B cell (primary cell): ENCODE measurements at regions not wholly inside any gene's neighbourhood (a gene's known extent, or its start where the extent isn't known, plus 50 kb on each side); places are given as distances from the start of the nearest gene placed in this dataset.

Source experiments
- ATAC-seq: fragments of 200-7000 bp; cut with Tn5 transposase; one replicate; pipeline ENCODE4 v1.10.0; 2021; ENCODE audit warnings: low read depth, mild to moderate bottlenecking, moderate number of reproducible peaks, moderate library complexity
- CTCF ChIA-PET: fragments of 350-600 bp; sonication (Branson Sonifier 250); formaldehyde crosslinking; loops from one replicate; lab custom pipeline; 2021; ENCODE audit warnings: antibody characterized with exemption, inconsistent platforms; lab: Charles Lee
- POLR2A ChIA-PET: fragments of 350-600 bp; sonication (Branson Sonifier 250); formaldehyde crosslinking; loops from one replicate; lab custom pipeline; 2021; ENCODE audit warnings: antibody characterized with exemption; lab: Charles Lee
- DNase-seq: peaks from one replicate; pipeline ENCODE4 v3.0.0; 2013
- H2AFZ ChIP-seq: 2 replicates; pipeline ENCODE4 v1.6.1; 2012; ENCODE audit warnings: mild to moderate bottlenecking, low read depth, low read length; ENCODE audit not compliant: insufficient read depth, poor library complexity, severe bottlenecking
- H3K27ac ChIP-seq, 2 donors: 1 replicate in 1 of 2; 2 replicates in 1 of 2; pipeline ENCODE4 v1.5.1; 2012 to 2013; ENCODE audit warnings: low read length in 2 of 2, mild to moderate bottlenecking in 2 of 2, moderate library complexity in 1 of 2
- H3K27me3 ChIP-seq, 4 experiments: fragments of 200-600 bp in 1 of 4; sonication (generic) in 1 of 4; replicated peaks in 1 of 4; 1 replicate in 2 of 4; 2 replicates in 2 of 4; pipeline versions ENCODE4 v1.6.1 to v1.7.0; 2013 to 2016; ENCODE audit warnings: low read length in 3 of 4, mild to moderate bottlenecking in 2 of 4, mixed read lengths in 1 of 4, moderate library complexity in 1 of 4; ENCODE audit not compliant: insufficient read depth in 4 of 4, control insufficient read depth in 3 of 4; ENCODE audit errors: control extremely low read depth in 1 of 4
- H3K36me3 ChIP-seq, 2 experiments: replicated peaks in 1 of 2; 1 replicate in 1 of 2; 2 replicates in 1 of 2; pipeline versions ENCODE4 v1.6.1 to v1.7.1; 2013; ENCODE audit warnings: low read length in 1 of 2; ENCODE audit not compliant: insufficient read depth in 2 of 2, control insufficient read depth in 1 of 2; ENCODE audit errors: control extremely low read depth in 1 of 2, extremely low read depth in 1 of 2
- H3K4me1 ChIP-seq, 2 donors: fragments of 200-600 bp in 1 of 2; sonication (generic) in 1 of 2; 1 replicate in 1 of 2; 2 replicates in 1 of 2; pipeline versions ENCODE4 v1.5.1 to v1.6.1; 2013 to 2017; ENCODE audit warnings: low read length in 2 of 2; ENCODE audit not compliant: control insufficient read depth in 2 of 2, insufficient read depth in 2 of 2
- H3K4me2 ChIP-seq: replicated peaks from 2 replicates; pipeline ENCODE3; 2012; ENCODE audit warnings: mild to moderate bottlenecking, low read depth, low read length; ENCODE audit not compliant: poor library complexity, severe bottlenecking
- H3K4me3 ChIP-seq, 5 experiments: fragments of 200-600 bp in 1 of 5; sonication (generic) in 1 of 5; 1 replicate in 3 of 5; 2 replicates in 2 of 5; pipeline versions ENCODE4 v1.5.1 to v1.7.0; 2011 to 2016; ENCODE audit warnings: low read length in 4 of 5, mild to moderate bottlenecking in 4 of 5, low read depth in 2 of 5, control low read depth in 1 of 5, moderate library complexity in 1 of 5; ENCODE audit not compliant: insufficient read depth in 1 of 5; ENCODE audit errors: control extremely low read depth in 1 of 5, extremely low read depth in 1 of 5
- H3K79me2 ChIP-seq: fragments of 200-600 bp; sonication (generic); one replicate; pipeline ENCODE4 v1.6.0; 2016; ENCODE audit warnings: low read length; ENCODE audit not compliant: control insufficient read depth, insufficient read depth
- H3K9ac ChIP-seq: fragments of 200-600 bp; sonication (generic); 2 replicates; pipeline ENCODE4 v1.6.1; 2017; ENCODE audit warnings: mild to moderate bottlenecking, low read length, moderate library complexity
- H3K9me3 ChIP-seq, 3 donors: one replicate each; pipeline versions ENCODE4 v1.6.1 to v1.7.1; 2013; ENCODE audit warnings: low read length in 2 of 3; ENCODE audit not compliant: control insufficient read depth in 2 of 3, insufficient read depth in 1 of 3; ENCODE audit errors: control extremely low read depth in 1 of 3
- H4K20me1 ChIP-seq: 2 replicates; pipeline ENCODE4 v1.6.0; 2012; ENCODE audit warnings: mild to moderate bottlenecking, low read length; ENCODE audit not compliant: insufficient read depth, control insufficient read depth, poor library complexity, severe bottlenecking
- H3K27ac Mint-ChIP-seq: one replicate; pipeline ENCODE4 v1.8.0; 2021; ENCODE audit warnings: mixed read lengths
- H3K27me3 Mint-ChIP-seq: one replicate; pipeline ENCODE4 v1.8.0; 2021; ENCODE audit warnings: mixed read lengths
- H3K4me1 Mint-ChIP-seq: one replicate; pipeline ENCODE4 v1.8.0; 2021; ENCODE audit warnings: mixed read lengths
- H3K4me3 Mint-ChIP-seq: one replicate; pipeline ENCODE4 v1.8.0; 2021; ENCODE audit warnings: mixed read lengths
- H3K9me3 Mint-ChIP-seq: one replicate; pipeline ENCODE4 v1.8.0; 2022; ENCODE audit warnings: mixed read lengths; ENCODE audit not compliant: insufficient read depth
- CTCF ChIP-seq: fragments of 200-600 bp; IDR thresholded peaks from one replicate; pipeline ENCODE4 v1.8.0; 2022; ENCODE audit warnings: antibody characterized with exemption, mild to moderate bottlenecking
- EZH2 ChIP-seq: IDR thresholded peaks from 2 replicates; pipeline ENCODE4 v1.6.1; 2012; ENCODE audit warnings: borderline replicate concordance, low read depth, mild to moderate bottlenecking, moderate library complexity, low read length; ENCODE audit not compliant: insufficient read depth, poor library complexity, severe bottlenecking
- WGBS: methylation state at CpG from one replicate; pipeline ENCODE4 v1.1.5; 2013; ENCODE audit warnings: missing lambda C conversion rate; ENCODE audit not compliant: insufficient coverage; 5-methylcytosine and 5-hydroxymethylcytosine counted together
- intact Hi-C: fragments of 100-400 bp; cut with micrococcal nuclease; formaldehyde crosslinking; loops from one replicate; pipeline ENCODE4 v1.10.0; 2022

DNA sequence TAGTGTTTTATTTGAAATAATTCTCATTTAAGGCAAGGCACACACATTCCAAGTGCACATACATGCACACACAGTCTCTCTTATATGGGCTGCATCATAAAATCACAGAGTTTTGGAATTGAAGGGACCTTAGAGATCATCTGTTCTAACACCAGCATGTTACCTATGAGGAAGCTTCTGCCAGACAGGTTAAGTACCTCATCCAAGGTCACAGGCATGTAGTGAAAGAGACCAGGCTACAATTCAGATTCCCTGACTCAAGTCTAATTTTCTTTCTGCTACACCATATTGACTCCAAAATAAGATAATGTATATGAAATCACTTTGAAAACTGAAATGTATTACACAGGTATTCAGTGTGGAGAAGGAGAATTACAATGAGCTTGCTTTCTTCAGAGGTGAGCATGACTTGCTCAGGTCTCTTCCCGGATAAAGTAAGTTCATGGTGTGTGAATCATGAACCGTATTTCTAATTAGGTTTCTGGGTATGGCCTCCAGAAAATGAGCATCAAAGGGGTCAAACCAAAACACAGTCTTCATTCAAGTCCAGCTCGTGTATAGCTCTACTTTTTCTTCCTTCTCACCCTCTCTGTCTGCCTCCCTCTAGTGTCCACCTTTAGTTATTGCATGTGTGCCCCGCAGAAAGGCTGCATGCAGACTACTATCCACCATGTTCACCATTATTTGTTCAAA, 411.9 kb downstream of the FUT8 start:
- Histone ChIP-seq H3K27me3 (no peaks in the 10 kb centered on the region), H3K4me3 (no peak overlapping the region), H3K4me2 (peak overlapping the region; percentile 12), H3K9ac (no peak overlapping the region), H3K79me2 (no peaks in the 10 kb centered on the region), H3K4me1 (peaks cover 0 to 2% of the 10 kb centered on the region in 2 donors), H3K27ac (no peak overlapping the region), H4K20me1 (no peaks in the 10 kb centered on the region), H3K9me3 (no peaks in the 10 kb centered on the region), H2AFZ (peak overlapping the region; percentile 34), H3K36me3 (no peaks in the 10 kb centered on the region)
- intact Hi-C loops, result loop anchor here (1.0 to 10.0 kb wide), 7 partner anchors 130 to 838 kb away; partner anchors contain the start of gene FNTB
- ATAC-seq (peak; percentile 98), DNase-seq (peak; percentile 80)
- ChIA-PET CTCF (interaction anchor here (0.6 to 9.1 kb wide), 58 partner anchors 9 to 837 kb away, joined by 3 to 276 read pairs (median 4); partner anchors contain the start of genes FNTB and FUT8), POLR2A (interaction anchor here (0.8 to 1.2 kb wide), 2 partner anchors 409 to 659 kb away, joined by 6 read pairs; no protein-coding TSS in a partner anchor)
- Mint-ChIP-seq H3K27me3 (peaks cover 3% of the 10 kb centered on the region), H3K27ac (no peak overlapping the region), H3K4me1 (peaks cover 3% of the 10 kb centered on the region), H3K4me3 (no peak overlapping the region), H3K9me3 (no peaks in the 10 kb centered on the region)
- TF ChIP-seq CTCF, result peak; percentile 98
- no peak for TF ChIP-seq EZH2
- 0% methylated on average over 2 of the region's 4 CpGs for WGBS

- Histone ChIP-seq H3K4me2 (no peak overlapping the region), H3K9me3 (no peaks in the 10 kb centered on the region), H3K27ac (no peak overlapping the region), H3K36me3 (no peaks in the 10 kb centered on the region), H2AFZ (no peak overlapping the region), H3K9ac (no peak overlapping the region), H3K79me2 (no peaks in the 10 kb centered on the region), H3K4me3 (no peak overlapping the region), H3K4me1 (peaks cover 0 to 2% of the 10 kb centered on the region in 2 donors), H4K20me1 (no peaks in the 10 kb centered on the region), H3K27me3 (no peaks in the 10 kb centered on the region)
- intact Hi-C loops, result loop anchor here (1.0 to 10.0 kb wide), 7 partner anchors 130 to 839 kb away; partner anchors contain the start of gene FNTB
- peaks cover 7% of the 10 kb centered on the region for H3K27me3 Mint-ChIP-seq
- H3K9me3 Mint-ChIP-seq, result no peaks in the 10 kb centered on the region
- no peak overlapping the region for H3K4me3 Mint-ChIP-seq
- H3K27ac Mint-ChIP-seq, result no peak overlapping the region
- no CpG with 5 or more reads among the region's 2 CpGs for WGBS
- TF ChIP-seq EZH2 (no peak), CTCF (peak; percentile 57)
- ChIA-PET CTCF (interaction anchor here (0.6 to 9.1 kb wide), 53 partner anchors 9 to 838 kb away, joined by 3 to 276 read pairs (median 4); partner anchors contain the start of genes FNTB and FUT8), POLR2A (interaction anchor here (0.8 to 1.2 kb wide), 2 partner anchors 410 to 660 kb away, joined by 6 read pairs; no protein-coding TSS in a partner anchor)
- peaks cover 3% of the 10 kb centered on the region for H3K4me1 Mint-ChIP-seq
- DNase-seq, result no peak
- no peak for ATAC-seq
Measured at GRCh38 chr14:65824978-65825299, 412.4 kb downstream of the FUT8 start.
